Activated CD8-positive, alpha-beta memory T cell treated with anti-CD3 and anti-CD28 coated beads, Interleukin-2, amount 10 ng/mL, durations not matched to agents 7 days and 5 days (primary cell): ENCODE measurements at regions not wholly inside any gene's neighbourhood (a gene's known extent, or its start where the extent isn't known, plus 50 kb on each side); places are given as distances from the start of the nearest gene placed in this dataset.
"Not testable (repeated sequence)": the region's sequence is repeated elsewhere in the genome, so short reads cannot be mapped to it uniquely, and the experiment has no call there.

Experiments used
- ATAC-seq: fragments of 150-1000 bp; cut with Tn5 transposase; one replicate; pipeline ENCODE4 v1.10.0; 2021; ENCODE audit warnings: moderate library complexity
- CTCF ChIA-PET: fragments of 350-600 bp; sonication (Branson Sonifier 250); formaldehyde crosslinking; loops from one replicate; lab custom pipeline; 2021; ENCODE audit warnings: antibody characterized with exemption; lab: Charles Lee
- DNase-seq: peaks from one replicate; pipeline ENCODE4 v3.0.0-alpha.2; 2020
- H3K27ac Mint-ChIP-seq: one replicate; pipeline ENCODE4 v1.8.0; 2021; ENCODE audit warnings: mild to moderate bottlenecking, mixed read lengths
- H3K27me3 Mint-ChIP-seq: one replicate; pipeline ENCODE4 v1.8.0; 2021; ENCODE audit warnings: mixed read lengths
- H3K36me3 Mint-ChIP-seq: one replicate; pipeline ENCODE4 v1.8.0; 2021; ENCODE audit warnings: mild to moderate bottlenecking, mixed read lengths
- H3K4me1 Mint-ChIP-seq: one replicate; pipeline ENCODE4 v1.8.0; 2021; ENCODE audit warnings: mixed read lengths
- H3K4me3 Mint-ChIP-seq: one replicate; pipeline ENCODE4 v1.8.0; 2021; ENCODE audit warnings: mild to moderate bottlenecking, moderate library complexity, mixed read lengths
- H3K9me3 Mint-ChIP-seq: one replicate; pipeline ENCODE4 v1.8.0; 2022; ENCODE audit warnings: low read depth, mixed read lengths

- peaks cover 8% of the 10 kb centered on the region for H3K9me3 Mint-ChIP-seq
- H3K27ac Mint-ChIP-seq: no peak overlapping the region
- no peaks in the 10 kb centered on the region for H3K4me1 Mint-ChIP-seq
- DNase-seq (no peak), ATAC-seq (no peak)
- H3K27me3 Mint-ChIP-seq: no peaks in the 10 kb centered on the region
- no peak overlapping the region for H3K4me3 Mint-ChIP-seq
- no peaks in the 10 kb centered on the region for H3K36me3 Mint-ChIP-seq
- CTCF ChIA-PET: no interaction called here
Measured at GRCh38 chr13:80515296-80515695, 174.4 kb upstream of the SPRY2 start.

GRCh38 chr13:80513196-80513595 lies 172.3 kb upstream of the SPRY2 start:
- H3K4me1 Mint-ChIP-seq: no peaks in the 10 kb centered on the region

GRCh38 chr13:80510686-80511085 lies 169.8 kb upstream of the SPRY2 start:
- Mint-ChIP-seq H3K4me3 (no peak overlapping the region), H3K9me3 (peaks cover 2% of the 10 kb centered on the region), H3K27me3 (no peaks in the 10 kb centered on the region), H3K27ac (no peak overlapping the region), H3K4me1 (no peaks in the 10 kb centered on the region), H3K36me3 (no peaks in the 10 kb centered on the region)
- no peak for ATAC-seq
- CTCF ChIA-PET: no interaction called here
- DNase-seq: no peak

More at GRCh38 chr13:80513196-80513595, 172.3 kb upstream of the SPRY2 start:
- ATAC-seq: no peak
- Mint-ChIP-seq H3K36me3 (no peaks in the 10 kb centered on the region), H3K4me3 (no peak overlapping the region), H3K27me3 (no peaks in the 10 kb centered on the region), H3K9me3 (peaks cover 8% of the 10 kb centered on the region), H3K27ac (no peak overlapping the region)
- DNase-seq: no peak
- CTCF ChIA-PET: no interaction called here

GRCh38 chr13:80509264-80509663 lies 168.3 kb upstream of the SPRY2 start:
- CTCF ChIA-PET: no interaction called here
- Mint-ChIP-seq H3K4me3 (no peak overlapping the region), H3K4me1 (no peaks in the 10 kb centered on the region), H3K27me3 (no peaks in the 10 kb centered on the region), H3K9me3 (peaks cover 7% of the 10 kb centered on the region), H3K27ac (no peak overlapping the region), H3K36me3 (no peaks in the 10 kb centered on the region)
- ATAC-seq: no peak
- DNase-seq: no peak

GRCh38 chr13:80508031-80508430 lies 167.1 kb upstream of the SPRY2 start:
- CTCF ChIA-PET: no interaction called here
- Mint-ChIP-seq H3K4me3 (no peak overlapping the region), H3K27me3 (no peaks in the 10 kb centered on the region), H3K4me1 (no peaks in the 10 kb centered on the region), H3K27ac (no peak overlapping the region), H3K9me3 (peaks cover 7% of the 10 kb centered on the region), H3K36me3 (no peaks in the 10 kb centered on the region)
- ATAC-seq: no peak
- DNase-seq: no peak

- H3K27me3 Mint-ChIP-seq: no peaks in the 10 kb centered on the region
- ATAC-seq (no peak), DNase-seq (no peak)
- CTCF ChIA-PET: interaction anchor here (1.0 kb wide), 1 partner anchor 165 kb away, joined by 3 read pairs; no protein-coding TSS in a partner anchor
- H3K27ac Mint-ChIP-seq: no peak overlapping the region
- no peaks in the 10 kb centered on the region for H3K4me1 Mint-ChIP-seq
- peaks cover 8% of the 10 kb centered on the region for H3K9me3 Mint-ChIP-seq
- no peaks in the 10 kb centered on the region for H3K36me3 Mint-ChIP-seq
- H3K4me3 Mint-ChIP-seq: no peak overlapping the region
Measured at GRCh38 chr13:80504453-80504852, 163.5 kb upstream of the SPRY2 start.

- no peak for ATAC-seq
- no peak overlapping the region for H3K4me3 Mint-ChIP-seq
- H3K4me1 Mint-ChIP-seq: no peaks in the 10 kb centered on the region
- no peak for DNase-seq
- H3K36me3 Mint-ChIP-seq: no peaks in the 10 kb centered on the region
- CTCF ChIA-PET: no interaction called here
- H3K27me3 Mint-ChIP-seq: no peaks in the 10 kb centered on the region
- no peak overlapping the region for H3K27ac Mint-ChIP-seq
- peaks cover 8% of the 10 kb centered on the region for H3K9me3 Mint-ChIP-seq
Measured at GRCh38 chr13:80502359-80502758, 161.4 kb upstream of the SPRY2 start.

GRCh38 chr13:80501556-80501955 lies 160.6 kb upstream of the SPRY2 start:
- CTCF ChIA-PET: no interaction called here
- Mint-ChIP-seq H3K4me3 (no peak overlapping the region), H3K27ac (no peak overlapping the region), H3K4me1 (no peaks in the 10 kb centered on the region), H3K36me3 (no peaks in the 10 kb centered on the region), H3K9me3 (peaks cover 8% of the 10 kb centered on the region), H3K27me3 (no peaks in the 10 kb centered on the region)
- DNase-seq (no peak), ATAC-seq (no peak)

- H3K9me3 Mint-ChIP-seq: peaks cover 3% of the 10 kb centered on the region
- H3K36me3 Mint-ChIP-seq: no peaks in the 10 kb centered on the region
- no peaks in the 10 kb centered on the region for H3K4me1 Mint-ChIP-seq
Measured at GRCh38 chr13:80499536-80500290, 158.8 kb upstream of the SPRY2 start.

GRCh38 chr13:80498433-80498832 lies 157.5 kb upstream of the SPRY2 start:
- H3K27ac Mint-ChIP-seq: no peak overlapping the region
- CTCF ChIA-PET: no interaction called here
- DNase-seq: no peak

More at GRCh38 chr13:80499536-80500290, 158.8 kb upstream of the SPRY2 start:
- CTCF ChIA-PET: no interaction called here
- DNase-seq: no peak
- Mint-ChIP-seq H3K4me3 (no peak overlapping the region), H3K27me3 (no peaks in the 10 kb centered on the region), H3K27ac (no peak overlapping the region)
- no peak for ATAC-seq

GRCh38 chr13:80497978-80498377 lies 157.1 kb upstream of the SPRY2 start:
- H3K9me3 Mint-ChIP-seq: peaks cover 3% of the 10 kb centered on the region
- no peak overlapping the region for H3K4me3 Mint-ChIP-seq
- no peak overlapping the region for H3K27ac Mint-ChIP-seq
- no peaks in the 10 kb centered on the region for H3K4me1 Mint-ChIP-seq
- DNase-seq: no peak
- no peaks in the 10 kb centered on the region for H3K36me3 Mint-ChIP-seq
- no peaks in the 10 kb centered on the region for H3K27me3 Mint-ChIP-seq
- CTCF ChIA-PET: no interaction called here
- ATAC-seq: no peak

More at GRCh38 chr13:80498433-80498832, 157.5 kb upstream of the SPRY2 start:
- H3K4me3 Mint-ChIP-seq: no peak overlapping the region
- H3K27me3 Mint-ChIP-seq: no peaks in the 10 kb centered on the region
- H3K36me3 Mint-ChIP-seq: no peaks in the 10 kb centered on the region
- H3K4me1 Mint-ChIP-seq: no peaks in the 10 kb centered on the region
- peaks cover 3% of the 10 kb centered on the region for H3K9me3 Mint-ChIP-seq
- no peak for ATAC-seq

- CTCF ChIA-PET: no interaction called here
- Mint-ChIP-seq H3K27ac (no peak overlapping the region), H3K27me3 (no peaks in the 10 kb centered on the region), H3K36me3 (no peaks in the 10 kb centered on the region), H3K9me3 (peaks cover 3% of the 10 kb centered on the region), H3K4me3 (no peak overlapping the region), H3K4me1 (no peaks in the 10 kb centered on the region)
- no peak for DNase-seq
- no peak for ATAC-seq
Measured at GRCh38 chr13:80497439-80497838, 156.5 kb upstream of the SPRY2 start.

GRCh38 chr13:80496721-80497397 lies 155.9 kb upstream of the SPRY2 start:
- no peaks in the 10 kb centered on the region for H3K36me3 Mint-ChIP-seq
- H3K27ac Mint-ChIP-seq: no peak overlapping the region
- no peak for ATAC-seq
- CTCF ChIA-PET: interaction anchor here (0.6 kb wide), 1 partner anchor 97 kb away, joined by 3 read pairs; no protein-coding TSS in a partner anchor
- no peaks in the 10 kb centered on the region for H3K27me3 Mint-ChIP-seq
- DNase-seq: no peak
- peaks cover 3% of the 10 kb centered on the region for H3K9me3 Mint-ChIP-seq
- H3K4me3 Mint-ChIP-seq: no peak overlapping the region
- no peaks in the 10 kb centered on the region for H3K4me1 Mint-ChIP-seq

GRCh38 chr13:80490491-80490943 lies 149.6 kb upstream of the SPRY2 start:
- H3K9me3 Mint-ChIP-seq, H3K27ac Mint-ChIP-seq, CTCF ChIA-PET, DNase-seq, H3K36me3 Mint-ChIP-seq, H3K4me1 Mint-ChIP-seq, H3K27me3 Mint-ChIP-seq, ATAC-seq, H3K4me3 Mint-ChIP-seq: not testable (repeated sequence)
